MM.1S (cell line): ENCODE measurements at regions not wholly inside any gene's neighbourhood (a gene's known extent, or its start where the extent isn't known, plus 50 kb on each side); places are given as distances from the start of the nearest gene placed in this dataset.

Experiments used
- DNase-seq: peaks from one replicate; pipeline ENCODE4 v3.0.0-alpha.2; 2015
- H2AFZ ChIP-seq: fragments of 300-600 bp; sonication (generic); 2 replicates; pipeline ENCODE4 v1.6.0; 2016; ENCODE audit warnings: antibody characterized with exemption, low read length
- H3F3A ChIP-seq: fragments of 300-600 bp; sonication (generic); 2 replicates; pipeline ENCODE4 v1.6.1; 2016; ENCODE audit warnings: mild to moderate bottlenecking, antibody characterized with exemption, low read length, moderate library complexity, mixed read lengths; ENCODE audit not compliant: insufficient read depth
- H3K27ac ChIP-seq: fragments of 300-600 bp; sonication (generic); 2 replicates; pipeline ENCODE4 v1.5.1; 2016; ENCODE audit warnings: mild to moderate bottlenecking, low read length
- H3K27me3 ChIP-seq: fragments of 300-600 bp; sonication (generic); replicated peaks from 2 replicates; pipeline ENCODE4 v1.6.0; 2016; ENCODE audit warnings: low read length; ENCODE audit not compliant: insufficient read depth
- H3K36me3 ChIP-seq: fragments of 300-600 bp; sonication (generic); replicated peaks from 2 replicates; pipeline ENCODE4 v1.6.1; 2016; ENCODE audit warnings: mild to moderate bottlenecking, low read length, mixed read lengths; ENCODE audit not compliant: insufficient read depth
- H3K4me1 ChIP-seq: fragments of 300-600 bp; sonication (generic); 2 replicates; pipeline ENCODE4 v1.6.1; 2016; ENCODE audit warnings: low read length, mixed read lengths
- H3K4me2 ChIP-seq: fragments of 300-600 bp; sonication (generic); 2 replicates; pipeline ENCODE4 v1.6.0; 2016; ENCODE audit warnings: low read depth, low read length
- H3K4me3 ChIP-seq: fragments of 300-600 bp; sonication (generic); 2 replicates; pipeline ENCODE4 v1.5.1; 2016; ENCODE audit warnings: low read length, mixed read lengths
- H3K79me2 ChIP-seq: fragments of 300-600 bp; sonication (generic); 2 replicates; pipeline ENCODE4 v1.6.1; 2016; ENCODE audit warnings: mixed run types, low read length, mixed read lengths
- H3K9ac ChIP-seq: fragments of 300-600 bp; sonication (generic); 2 replicates; pipeline ENCODE4 v1.6.1; 2016; ENCODE audit warnings: low read length, mixed read lengths
- H3K9me2 ChIP-seq: fragments of 300-600 bp; sonication (generic); replicated peaks from 2 replicates; pipeline ENCODE4 v1.6.1; 2016; ENCODE audit warnings: mild to moderate bottlenecking, low read length, mixed read lengths; ENCODE audit not compliant: insufficient read depth
- H3K9me3 ChIP-seq: fragments of 300-600 bp; sonication (generic); replicated peaks from 2 replicates; pipeline ENCODE4 v1.6.1; 2016; ENCODE audit warnings: mild to moderate bottlenecking, low read length, mixed read lengths; ENCODE audit not compliant: insufficient read depth
- H4K20me1 ChIP-seq: fragments of 300-600 bp; sonication (generic); 2 replicates; pipeline ENCODE4 v1.6.1; 2016; ENCODE audit warnings: mild to moderate bottlenecking, low read length, moderate library complexity, mixed read lengths; ENCODE audit not compliant: insufficient read depth
- CTCF ChIP-seq: fragments of 300-600 bp; sonication (generic); IDR thresholded peaks from 2 replicates; pipeline ENCODE4 v1.5.1; 2016; ENCODE audit warnings: antibody characterized with exemption, low read length, mixed read lengths
- EZH2 ChIP-seq: fragments of 300-600 bp; sonication (generic); optimal IDR thresholded peaks from 2 replicates; pipeline ENCODE3; 2017; ENCODE audit warnings: low read depth, mild to moderate bottlenecking, antibody characterized with exemption, low read length, mixed read lengths
- EZH2phosphoT487 ChIP-seq: fragments of 300-600 bp; sonication (generic); IDR thresholded peaks from 2 replicates; pipeline ENCODE4 v1.6.1; 2018; ENCODE audit warnings: antibody characterized with exemption, low read length

GRCh38 chr4:107155366-107155765, 119.3 kb upstream of the DKK2 start:
- no peaks in the 10 kb centered on the region for H3K36me3 ChIP-seq
- H3K9me2 ChIP-seq, result no peaks in the 10 kb centered on the region
- H3K4me2 ChIP-seq, result no peak overlapping the region
- H3K27ac ChIP-seq, result no peak overlapping the region
- H2AFZ ChIP-seq, result no peak overlapping the region
- TF ChIP-seq EZH2phosphoT487 (no peak), EZH2 (no peak), CTCF (no peak)
- no peaks in the 10 kb centered on the region for H4K20me1 ChIP-seq
- H3F3A ChIP-seq, result no peaks in the 10 kb centered on the region
- DNase-seq, result no peak
- H3K9ac ChIP-seq, result no peak overlapping the region
- no peaks in the 10 kb centered on the region for H3K79me2 ChIP-seq
- no peaks in the 10 kb centered on the region for H3K9me3 ChIP-seq
- no peaks in the 10 kb centered on the region for H3K27me3 ChIP-seq
- no peaks in the 10 kb centered on the region for H3K4me1 ChIP-seq
- H3K4me3 ChIP-seq, result no peak overlapping the region

GRCh38 chr4:107153956-107154355, 117.8 kb upstream of the DKK2 start:
- H3K27me3 ChIP-seq, result no peaks in the 10 kb centered on the region
- H2AFZ ChIP-seq, result no peak overlapping the region
- no peaks in the 10 kb centered on the region for H3K4me1 ChIP-seq
- H3K4me3 ChIP-seq, result no peak overlapping the region
- no peaks in the 10 kb centered on the region for H3F3A ChIP-seq
- H3K27ac ChIP-seq, result no peak overlapping the region
- H3K9me2 ChIP-seq, result no peaks in the 10 kb centered on the region
- no peaks in the 10 kb centered on the region for H4K20me1 ChIP-seq
- DNase-seq, result no peak
- H3K9ac ChIP-seq, result no peak overlapping the region
- no peaks in the 10 kb centered on the region for H3K79me2 ChIP-seq
- H3K4me2 ChIP-seq, result no peak overlapping the region
- no peaks in the 10 kb centered on the region for H3K36me3 ChIP-seq
- H3K9me3 ChIP-seq, result no peaks in the 10 kb centered on the region
- TF ChIP-seq EZH2 (no peak), CTCF (no peak), EZH2phosphoT487 (no peak)

GRCh38 chr4:107153228-107153627, 117.1 kb upstream of the DKK2 start:
- Histone ChIP-seq H3K9me2 (no peaks in the 10 kb centered on the region), H3K4me3 (no peak overlapping the region), H3K9ac (no peak overlapping the region), H3K79me2 (no peaks in the 10 kb centered on the region), H4K20me1 (no peaks in the 10 kb centered on the region), H3K27ac (no peak overlapping the region), H3F3A (no peaks in the 10 kb centered on the region), H3K36me3 (no peaks in the 10 kb centered on the region), H3K4me2 (no peak overlapping the region), H3K4me1 (no peaks in the 10 kb centered on the region), H2AFZ (0 out of 2 replicates have a peak overlapping the region, but pooled peaks have one; percentile 19), H3K9me3 (no peaks in the 10 kb centered on the region), H3K27me3 (no peaks in the 10 kb centered on the region)
- TF ChIP-seq EZH2 (no peak), CTCF (peak; percentile 28)
- no peak for DNase-seq

- H3K9me2 ChIP-seq, result no peaks in the 10 kb centered on the region
- H3K27me3 ChIP-seq, result no peaks in the 10 kb centered on the region
- H3F3A ChIP-seq, result no peaks in the 10 kb centered on the region
- TF ChIP-seq CTCF, result no peak
- no peak for TF ChIP-seq EZH2phosphoT487
- no peak for TF ChIP-seq EZH2
- no peak for DNase-seq
- no peaks in the 10 kb centered on the region for H3K79me2 ChIP-seq
- H3K27ac ChIP-seq, result no peak overlapping the region
- no peak overlapping the region for H2AFZ ChIP-seq
- no peaks in the 10 kb centered on the region for H3K4me1 ChIP-seq
- no peaks in the 10 kb centered on the region for H4K20me1 ChIP-seq
- no peaks in the 10 kb centered on the region for H3K36me3 ChIP-seq
- no peak overlapping the region for H3K4me2 ChIP-seq
- H3K9ac ChIP-seq, result no peak overlapping the region
- H3K4me3 ChIP-seq, result no peak overlapping the region
- H3K9me3 ChIP-seq, result no peaks in the 10 kb centered on the region
Observed at GRCh38 chr4:107151173-107151572, 115.1 kb upstream of the DKK2 start.
